OCI-LY1 (cell line): ENCODE measurements at regions not wholly inside any gene's neighbourhood (a gene's known extent, or its start where the extent isn't known, plus 50 kb on each side); places are given as distances from the start of the nearest gene placed in this dataset.

ENCODE experiments used
- EZH2 ChIP-seq: fragments of 200-600 bp; sonication (generic), shearing (Covaris generic); IDR thresholded peaks from 2 replicates; pipeline ENCODE4 v1.8.0; 2017; ENCODE audit warnings: borderline replicate concordance, mixed run types, mild to moderate bottlenecking, antibody characterized with exemption, low read length, moderate library complexity, mixed read lengths
- TF ChIP-seq, protein P1 (sequence below): fragments of 200-600 bp; sonication (generic), shearing (Covaris generic); IDR thresholded peaks from 2 replicates; pipeline ENCODE4 v1.5.1; 2017; ENCODE audit warnings: mild to moderate bottlenecking, antibody characterized with exemption, low read length, moderate library complexity, mixed read lengths

GRCh38 chr7:21184942-21185652, 242.8 kb upstream of the SP4 start:
- TF ChIP-seq, protein P1, sequence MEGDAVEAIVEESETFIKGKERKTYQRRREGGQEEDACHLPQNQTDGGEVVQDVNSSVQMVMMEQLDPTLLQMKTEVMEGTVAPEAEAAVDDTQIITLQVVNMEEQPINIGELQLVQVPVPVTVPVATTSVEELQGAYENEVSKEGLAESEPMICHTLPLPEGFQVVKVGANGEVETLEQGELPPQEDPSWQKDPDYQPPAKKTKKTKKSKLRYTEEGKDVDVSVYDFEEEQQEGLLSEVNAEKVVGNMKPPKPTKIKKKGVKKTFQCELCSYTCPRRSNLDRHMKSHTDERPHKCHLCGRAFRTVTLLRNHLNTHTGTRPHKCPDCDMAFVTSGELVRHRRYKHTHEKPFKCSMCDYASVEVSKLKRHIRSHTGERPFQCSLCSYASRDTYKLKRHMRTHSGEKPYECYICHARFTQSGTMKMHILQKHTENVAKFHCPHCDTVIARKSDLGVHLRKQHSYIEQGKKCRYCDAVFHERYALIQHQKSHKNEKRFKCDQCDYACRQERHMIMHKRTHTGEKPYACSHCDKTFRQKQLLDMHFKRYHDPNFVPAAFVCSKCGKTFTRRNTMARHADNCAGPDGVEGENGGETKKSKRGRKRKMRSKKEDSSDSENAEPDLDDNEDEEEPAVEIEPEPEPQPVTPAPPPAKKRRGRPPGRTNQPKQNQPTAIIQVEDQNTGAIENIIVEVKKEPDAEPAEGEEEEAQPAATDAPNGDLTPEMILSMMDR, result no peak
- TF ChIP-seq EZH2, result no peak
